ENCODE measurements at regions not wholly inside any gene's neighbourhood (a gene's known extent, or its start where the extent isn't known, plus 50 kb on each side); places are given as distances from the start of the nearest gene placed in this dataset.
"Not testable (repeated sequence)": the region's sequence is repeated elsewhere in the genome, so short reads cannot be mapped to it uniquely, and the experiment has no call there.

- DNase-seq (ENCODE audit: low read depth), result no peak
- no peak overlapping the region for H3K4me3 ChIP-seq (ENCODE audit: low read depth, low read length)
- TF ChIP-seq CTCF (IDR thresholded peaks at IDR 0.05; ENCODE audit: low read depth, low read length) (no peak), MAX (IDR thresholded peaks at IDR 0.05; ENCODE audit: low read depth, low read length) (no peak), POLR2A (IDR thresholded peaks at IDR 0.05; ENCODE audit: extremely low read depth, insufficient read length) (no peak), MYC (IDR thresholded peaks at IDR 0.05; ENCODE audit: low read depth, low read length) (no peak)
Measured at GRCh38 chr18:1133541-1133940, 228.9 kb downstream of the ADCYAP1 start.

- no peak overlapping the region for H3K4me3 ChIP-seq (ENCODE audit: low read depth, low read length)
- no peak for TF ChIP-seq MAX (IDR thresholded peaks at IDR 0.05; ENCODE audit: low read depth, low read length)
- no peak for TF ChIP-seq MYC (IDR thresholded peaks at IDR 0.05; ENCODE audit: low read depth, low read length)
- no peak for TF ChIP-seq POLR2A (IDR thresholded peaks at IDR 0.05; ENCODE audit: extremely low read depth, insufficient read length)
- no peak for TF ChIP-seq CTCF (IDR thresholded peaks at IDR 0.05; ENCODE audit: low read depth, low read length)
- DNase-seq (ENCODE audit: low read depth), result no peak
Measured at GRCh38 chr18:1147730-1148129, 243.1 kb downstream of the ADCYAP1 start.

GRCh38 chr18:1149709-1150108 is 245.0 kb downstream of the ADCYAP1 start:
- H3K4me3 ChIP-seq (ENCODE audit: low read depth, low read length), result no peak overlapping the region
- no peak for TF ChIP-seq CTCF (IDR thresholded peaks at IDR 0.05; ENCODE audit: low read depth, low read length)
- TF ChIP-seq POLR2A (IDR thresholded peaks at IDR 0.05; ENCODE audit: extremely low read depth, insufficient read length), result no peak
- no peak for TF ChIP-seq MYC (IDR thresholded peaks at IDR 0.05; ENCODE audit: low read depth, low read length)
- no peak for TF ChIP-seq MAX (IDR thresholded peaks at IDR 0.05; ENCODE audit: low read depth, low read length)
- no peak for DNase-seq (ENCODE audit: low read depth)

- DNase-seq (ENCODE audit: low read depth), result no peak
- TF ChIP-seq POLR2A (IDR thresholded peaks at IDR 0.05; ENCODE audit: extremely low read depth, insufficient read length) (no peak), MAX (IDR thresholded peaks at IDR 0.05; ENCODE audit: low read depth, low read length) (no peak), MYC (IDR thresholded peaks at IDR 0.05; ENCODE audit: low read depth, low read length) (no peak), CTCF (IDR thresholded peaks at IDR 0.05; ENCODE audit: low read depth, low read length) (no peak)
- no peak overlapping the region for H3K4me3 ChIP-seq (ENCODE audit: low read depth, low read length)
Measured at GRCh38 chr18:1150344-1150743, 245.7 kb downstream of the ADCYAP1 start.

- not testable (repeated sequence) for H3K4me3 ChIP-seq (ENCODE audit: low read depth, low read length); DNase-seq (ENCODE audit: low read depth)
Measured at GRCh38 chr18:1152958-1153357, 248.3 kb downstream of the ADCYAP1 start.

- DNase-seq (ENCODE audit: low read depth), result no peak
- TF ChIP-seq CTCF (IDR thresholded peaks at IDR 0.05; ENCODE audit: low read depth, low read length), result no peak
- TF ChIP-seq MYC (IDR thresholded peaks at IDR 0.05; ENCODE audit: low read depth, low read length), result no peak
- TF ChIP-seq MAX (IDR thresholded peaks at IDR 0.05; ENCODE audit: low read depth, low read length), result no peak
- TF ChIP-seq POLR2A (IDR thresholded peaks at IDR 0.05; ENCODE audit: extremely low read depth, insufficient read length), result no peak
- no peak overlapping the region for H3K4me3 ChIP-seq (ENCODE audit: low read depth, low read length)
Measured at GRCh38 chr18:1173593-1173992, 268.9 kb downstream of the ADCYAP1 start.
